H1 (cell line): ENCODE measurements at regions not wholly inside any gene's neighbourhood (a gene's known extent, or its start where the extent isn't known, plus 50 kb on each side); places are given as distances from the start of the nearest gene placed in this dataset.

Source experiments
- CTCF ChIA-PET: fragments of 300-600 bp; sonication (Branson Sonifier 250); formaldehyde crosslinking; loops from one replicate; lab custom pipeline; 2021; ENCODE audit not compliant: partially characterized antibody; lab: Charles Lee
- POLR2A ChIA-PET: fragments of 300-600 bp; sonication (Branson Sonifier 250); formaldehyde crosslinking; loops from one replicate; lab custom pipeline; 2021; ENCODE audit warnings: inconsistent platforms; ENCODE audit not compliant: partially characterized antibody; lab: Charles Lee
- DNase-seq, 2 experiments: peaks; one replicate each; pipeline versions ENCODE4 v3.0.0 to v3.0.0-alpha.2; 2010 to 2022; ENCODE audit warnings: low spot score in 2 of 2, low read depth in 1 of 2, mixed read lengths in 1 of 2
- FAIRE-seq: peaks from 2 replicates; lab custom pipeline; 2011; peaks lifted over from hg19 to GRCh38; lab: Jason Lieb, UNC
- H2AFZ ChIP-seq: 2 replicates; pipeline ENCODE4 v1.8.1; 2012; ENCODE audit warnings: low read length, inconsistent platforms
- H2AK5ac ChIP-seq: 2 replicates; pipeline ENCODE4 v1.6.1; 2013; ENCODE audit warnings: low read depth, low read length
- H2BK120ac ChIP-seq: replicated peaks from 2 replicates; pipeline ENCODE3; 2013; ENCODE audit warnings: low read depth, low read length, inconsistent platforms
- H2BK12ac ChIP-seq: 2 replicates; pipeline ENCODE4 v1.6.1; 2013; ENCODE audit warnings: low read depth, low read length
- H2BK15ac ChIP-seq: 2 replicates; pipeline ENCODE4 v1.6.1; 2013; ENCODE audit warnings: low read length
- H2BK20ac ChIP-seq: 2 replicates; pipeline ENCODE4 v1.6.1; 2013; ENCODE audit warnings: low read length
- H2BK5ac ChIP-seq: 2 replicates; pipeline ENCODE4 v1.6.1; 2013; ENCODE audit warnings: low read depth, low read length
- H3K14ac ChIP-seq: 2 replicates; pipeline ENCODE4 v1.6.1; 2013; ENCODE audit warnings: inconsistent platforms; ENCODE audit not compliant: insufficient read length
- H3K18ac ChIP-seq: 2 replicates; pipeline ENCODE4 v1.6.1; 2013; ENCODE audit warnings: low read length; ENCODE audit errors: extremely low read depth
- H3K23ac ChIP-seq: 2 replicates; pipeline ENCODE4 v1.6.1; 2013; ENCODE audit warnings: inconsistent platforms; ENCODE audit not compliant: insufficient read length
- H3K23me2 ChIP-seq: 2 replicates; pipeline ENCODE4 v1.6.1; 2013; ENCODE audit warnings: low read depth, low read length
- H3K27ac ChIP-seq: 2 replicates; pipeline ENCODE4 v1.6.1; 2011; ENCODE audit warnings: low read depth, low read length, inconsistent platforms
- H3K27me3 ChIP-seq, 4 experiments: replicated peaks in 1 of 4; 1 replicate in 1 of 4; 2 replicates in 3 of 4; pipeline versions ENCODE4 v1.6.1 to v1.8.1; 2011 to 2013; ENCODE audit warnings: low read length in 3 of 4, mild to moderate bottlenecking in 3 of 4, inconsistent platforms in 2 of 4, mixed read lengths in 2 of 4, moderate library complexity in 1 of 4; ENCODE audit not compliant: control insufficient read depth in 3 of 4, insufficient read depth in 3 of 4; ENCODE audit errors: extremely low read depth in 1 of 4
- H3K36me3 ChIP-seq, 4 experiments: 2 replicates each; pipeline versions ENCODE4 v1.6.1 to v1.8.1; 2011 to 2013; ENCODE audit warnings: mild to moderate bottlenecking in 4 of 4, low read length in 3 of 4, moderate library complexity in 2 of 4, control low read depth in 1 of 4, inconsistent platforms in 1 of 4; ENCODE audit not compliant: insufficient read depth in 4 of 4, control insufficient read depth in 2 of 4
- H3K4ac ChIP-seq: replicated peaks from 2 replicates; pipeline ENCODE3; 2013; ENCODE audit warnings: low read length, low read depth, mixed read lengths, inconsistent platforms; ENCODE audit not compliant: insufficient read length
- H3K4me1 ChIP-seq, 4 experiments: replicated peaks in 1 of 4; 1 replicate in 1 of 4; 2 replicates in 3 of 4; pipeline versions ENCODE4 v1.6.1 to v1.8.1; 2011 to 2013; ENCODE audit warnings: low read length in 3 of 4, inconsistent platforms in 2 of 4, mixed read lengths in 1 of 4; ENCODE audit not compliant: insufficient read depth in 4 of 4, control insufficient read depth in 3 of 4
- H3K4me2 ChIP-seq, 2 experiments: 2 replicates each; pipeline versions ENCODE4 v1.6.1 to v1.8.1; 2011 to 2013; ENCODE audit warnings: low read depth in 2 of 2, low read length in 2 of 2, control low read depth in 1 of 2, inconsistent platforms in 1 of 2, mild to moderate bottlenecking in 1 of 2; ENCODE audit not compliant: insufficient read depth in 1 of 2
- H3K4me3 ChIP-seq, 4 experiments: fragments of 200-600, 300-600 bp in 1 of 4; sonication (generic), shearing (Covaris generic), sonication (Bioruptor Twin) in 1 of 4; 2 replicates each; pipeline versions ENCODE4 v1.5.1 to v1.8.1; 2011 to 2016; ENCODE audit warnings: low read length in 4 of 4, low read depth in 3 of 4, control low read depth in 2 of 4, inconsistent platforms in 2 of 4, mild to moderate bottlenecking in 2 of 4, mixed read lengths in 1 of 4, moderate library complexity in 1 of 4; ENCODE audit not compliant: insufficient read depth in 2 of 4; ENCODE audit errors: extremely low read depth in 1 of 4
- H3K56ac ChIP-seq: replicated peaks from 2 replicates; pipeline ENCODE3; 2013; ENCODE audit warnings: low read depth, mild to moderate bottlenecking, mixed read lengths, low read length, inconsistent platforms; ENCODE audit not compliant: insufficient read length
- H3K79me1 ChIP-seq: 2 replicates; pipeline ENCODE4 v1.6.1; 2013; ENCODE audit warnings: low read depth, low read length, control low read depth
- H3K79me2 ChIP-seq, 2 experiments: 2 replicates each; pipeline versions ENCODE4 v1.6.1 to v1.8.1; 2012 to 2013; ENCODE audit warnings: low read length in 2 of 2, mild to moderate bottlenecking in 2 of 2, inconsistent platforms in 1 of 2; ENCODE audit not compliant: insufficient read depth in 2 of 2, control insufficient read depth in 1 of 2
- H3K9ac ChIP-seq, 4 experiments: replicated peaks in 1 of 4; 1 replicate in 1 of 4; 2 replicates in 3 of 4; pipeline versions ENCODE4 v1.6.1 to v1.8.1; 2011 to 2013; ENCODE audit warnings: low read depth in 3 of 4, low read length in 3 of 4, control low read depth in 2 of 4, mild to moderate bottlenecking in 2 of 4, moderate library complexity in 2 of 4, inconsistent platforms in 1 of 4; ENCODE audit errors: extremely low read depth in 1 of 4
- H3K9me3 ChIP-seq, 2 experiments: 2 replicates each; pipeline versions ENCODE4 v1.6.1 to v1.8.1; 2012 to 2013; ENCODE audit warnings: mild to moderate bottlenecking in 2 of 2, moderate library complexity in 2 of 2, control low read depth in 1 of 2, inconsistent platforms in 1 of 2, low read depth in 1 of 2, low read length in 1 of 2, mixed read lengths in 1 of 2; ENCODE audit not compliant: insufficient read depth in 2 of 2
- H4K20me1 ChIP-seq, 2 experiments: replicated peaks in 1 of 2; 2 replicates each; pipeline versions ENCODE3 to v1.8.1; 2011 to 2013; ENCODE audit warnings: inconsistent platforms in 2 of 2, low read length in 2 of 2, mild to moderate bottlenecking in 1 of 2; ENCODE audit not compliant: insufficient read depth in 2 of 2, control insufficient read depth in 1 of 2
- H4K5ac ChIP-seq: 2 replicates; pipeline ENCODE4 v1.6.1; 2013; ENCODE audit warnings: low read length, low read depth, mixed read lengths, inconsistent platforms; ENCODE audit not compliant: insufficient read length
- H4K8ac ChIP-seq: 2 replicates; pipeline ENCODE4 v1.8.0; 2013; ENCODE audit warnings: mild to moderate bottlenecking, moderate library complexity, low read length, inconsistent platforms; ENCODE audit not compliant: insufficient read depth; ENCODE audit errors: extremely low read depth
- H4K91ac ChIP-seq: replicated peaks from 2 replicates; pipeline ENCODE3; 2013; ENCODE audit warnings: low read length, mixed read lengths, inconsistent platforms; ENCODE audit not compliant: insufficient read length
- CBX8 ChIP-seq: fragments of 300-800, 300-1000 bp; sonication (generic); IDR thresholded peaks from 2 replicates; pipeline ENCODE4 v1.7.1; 2016; ENCODE audit warnings: low read depth, low read length, borderline replicate concordance
- CHD2 ChIP-seq: IDR thresholded peaks from 2 replicates; pipeline ENCODE4 v1.6.1; 2012; ENCODE audit warnings: low read length, improper control_type of control experiment
- CTBP2 ChIP-seq: IDR thresholded peaks from 2 replicates; pipeline ENCODE4 v1.7.0; 2011; ENCODE audit warnings: borderline replicate concordance, mild to moderate bottlenecking, moderate library complexity, mixed read lengths, low read length; ENCODE audit not compliant: insufficient read depth, insufficient read length

GRCh38 chr3:30980993-30981392 is 86.5 kb upstream of the GADL1 start:
- no peak overlapping the region for H2BK20ac ChIP-seq
- H4K20me1 ChIP-seq = no peaks in the 10 kb centered on the region
- no peaks in the 10 kb centered on the region for H3K79me2 ChIP-seq
- no peak overlapping the region for H2AK5ac ChIP-seq
- no peaks in the 10 kb centered on the region; a peak in 2 of 7 replicates for H3K4me1 ChIP-seq
- TF ChIP-seq CBX8 = no peak
- TF ChIP-seq CTBP2 = no peak
- TF ChIP-seq CHD2 = no peak
- H3K18ac ChIP-seq = no peak overlapping the region
- no peak overlapping the region for H3K4ac ChIP-seq
- H2BK15ac ChIP-seq = no peak overlapping the region
- no peaks in the 10 kb centered on the region for H3K79me1 ChIP-seq
- no peak overlapping the region for H2BK120ac ChIP-seq
- DNase-seq (no peak), FAIRE-seq (no peak)
- H4K8ac ChIP-seq = no peak overlapping the region
- H3K36me3 ChIP-seq = no peaks in the 10 kb centered on the region
- no peak overlapping the region for H3K23ac ChIP-seq
- no peak overlapping the region for H3K14ac ChIP-seq
- no peak overlapping the region for H3K4me3 ChIP-seq
- no peaks in the 10 kb centered on the region for H3K27me3 ChIP-seq
- H3K9me3 ChIP-seq = no peaks in the 10 kb centered on the region
- H2BK5ac ChIP-seq = no peak overlapping the region
- CTCF ChIA-PET = no interaction called here
- POLR2A ChIA-PET = no interaction called here
- H3K27ac ChIP-seq = no peak overlapping the region
- H2BK12ac ChIP-seq = no peak overlapping the region
- H4K5ac ChIP-seq = no peak overlapping the region
- no peak overlapping the region for H4K91ac ChIP-seq
- no peak overlapping the region for H3K56ac ChIP-seq
- H3K9ac ChIP-seq = no peak overlapping the region
- H3K4me2 ChIP-seq = no peak overlapping the region
- no peaks in the 10 kb centered on the region for H3K23me2 ChIP-seq
- H2AFZ ChIP-seq = no peak overlapping the region
